Panc1 (cell line): ENCODE measurements at regions not wholly inside any gene's neighbourhood (a gene's known extent, or its start where the extent isn't known, plus 50 kb on each side); places are given as distances from the start of the nearest gene placed in this dataset.

Source experiments
- ATAC-seq: fragments of 200-7000 bp; cut with Tn5 transposase; 2 replicates; pipeline ENCODE4 v1.9.1; 2020; ENCODE audit warnings: mild to moderate bottlenecking, moderate library complexity
- BruUV-seq: library from RNA; stranded (reverse); fragments of 400-500 nt; replicated peaks from 2 replicates; lab custom pipeline; 2021; lab: Mats Ljungman, UMichigan
- CTCF ChIA-PET: fragments of 300-600 bp; sonication (Branson Sonifier 250); formaldehyde crosslinking; loops from one replicate; lab custom pipeline; 2022; ENCODE audit warnings: antibody characterized with exemption; lab: Charles Lee
- POLR2A ChIA-PET: fragments of 300-600 bp; sonication (Branson Sonifier 250); formaldehyde crosslinking; loops from one replicate; lab custom pipeline; 2022; ENCODE audit warnings: antibody characterized with exemption; lab: Charles Lee
- DNase-seq: peaks from one replicate; pipeline ENCODE4 v3.0.0-alpha.2; 2010; ENCODE audit warnings: low read depth, low spot score
- H3K27ac ChIP-seq: 2 replicates; pipeline ENCODE4 v1.5.1; 2011; ENCODE audit warnings: mild to moderate bottlenecking, low read length, inconsistent platforms
- H3K27me3 ChIP-seq: fragments of 200-500 bp; sonication (Bioruptor generic); 2 replicates; pipeline ENCODE4 v1.6.0; 2014; ENCODE audit warnings: low read length, inconsistent platforms; ENCODE audit not compliant: control insufficient read depth, insufficient read depth
- H3K36me3 ChIP-seq: fragments of 200-500 bp; sonication (Bioruptor generic); 2 replicates; pipeline ENCODE4 v1.5.1; 2014; ENCODE audit warnings: inconsistent platforms, mild to moderate bottlenecking, low read length, moderate library complexity; ENCODE audit not compliant: control insufficient read depth, insufficient read depth
- H3K4me1 ChIP-seq: 2 replicates; pipeline ENCODE4 v1.5.1; 2011; ENCODE audit warnings: inconsistent platforms, mild to moderate bottlenecking, low read length, moderate library complexity; ENCODE audit not compliant: control insufficient read depth, insufficient read depth
- H3K4me3 ChIP-seq, 2 experiments: 2 replicates each; pipeline ENCODE4 v1.5.1; 2011 to 2012; ENCODE audit warnings: low read depth in 2 of 2, low read length in 2 of 2, mild to moderate bottlenecking in 2 of 2, inconsistent platforms in 1 of 2, moderate library complexity in 1 of 2
- H3K9me3 ChIP-seq: fragments of 200-500 bp; sonication (Bioruptor generic); 2 replicates; pipeline ENCODE4 v1.5.1; 2014; ENCODE audit warnings: low read depth, mild to moderate bottlenecking, inconsistent platforms, low read length, moderate library complexity; ENCODE audit not compliant: control insufficient read depth, insufficient read depth
- POLR2AphosphoS5 ChIP-seq: IDR thresholded peaks from 2 replicates; pipeline ENCODE4 v1.6.1; 2012; ENCODE audit warnings: mild to moderate bottlenecking, low read depth, low read length, moderate library complexity
- SIN3A ChIP-seq: IDR thresholded peaks from 2 replicates; pipeline ENCODE4 v1.6.1; 2012; ENCODE audit warnings: low read depth, mild to moderate bottlenecking, low read length, moderate library complexity, borderline replicate concordance; ENCODE audit not compliant: insufficient read depth
- TCF7L2 ChIP-seq: IDR thresholded peaks from 2 replicates; pipeline ENCODE4 v1.6.1; 2011; ENCODE audit warnings: mild to moderate bottlenecking, low read depth, low read length, inconsistent platforms
- in situ Hi-C: cut with HindIII; loops from 2 replicates; pipeline ENCODE4 v1.10.0; 2016; ENCODE audit warnings: low sequenced_read_pairs, low pct_unique_long_range_greater_than_20kb
- intact Hi-C: fragments of 100-400 bp; cut with micrococcal nuclease; formaldehyde crosslinking; loops from one replicate; pipeline ENCODE4 v1.10.0; 2022; ENCODE audit not compliant: unreplicated experiment
- TF ChIP-seq, protein P1 (sequence below): fragments of 450-650 bp; IDR thresholded peaks from 2 replicates; pipeline ENCODE4 v1.5.1; 2017; ENCODE audit warnings: mild to moderate bottlenecking
- TF ChIP-seq, protein P2 (sequence below), 2 experiments: IDR thresholded peaks; 2 replicates each; pipeline ENCODE4 v1.6.1; 2011 to 2012; ENCODE audit warnings: low read depth in 2 of 2, control low read depth in 1 of 2, low read length in 1 of 2, mild to moderate bottlenecking in 1 of 2, moderate library complexity in 1 of 2; ENCODE audit not compliant: insufficient read depth in 1 of 2

GRCh38 chrX:138026211-138026610 lies 460.3 kb downstream of the ZIC3 start:
- intact Hi-C loops = loop anchor here (10.0 kb wide), 1 partner anchor 581 kb away; no protein-coding TSS in a partner anchor
- CTCF ChIA-PET = no interaction called here
- peak; percentile 53; the same call in 1 of the 2 replicates for ATAC-seq

DNA sequence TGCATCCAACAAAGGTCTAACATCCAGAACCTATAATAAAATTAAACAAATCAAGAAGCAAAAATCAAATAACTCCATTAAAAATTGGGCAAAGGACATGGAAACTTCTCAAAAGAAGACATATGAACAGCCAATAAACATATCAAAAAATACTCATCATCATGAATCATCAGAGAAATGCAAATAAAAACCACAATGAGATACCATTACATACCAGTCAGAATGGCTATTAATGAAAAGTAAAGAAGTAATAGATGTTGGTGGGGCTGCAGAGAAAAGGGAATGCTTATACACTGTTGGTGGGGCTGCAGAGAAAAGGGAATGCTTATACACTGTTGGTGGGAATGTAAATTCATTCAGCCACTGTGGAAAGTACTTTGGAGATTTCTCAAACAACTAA lies 465.8 kb downstream of the ZIC3 start:
- intact Hi-C loops (no loop called here), in situ Hi-C loops (no loop called here)
- H3K9me3 ChIP-seq = no peaks in the 10 kb centered on the region
- TF ChIP-seq POLR2AphosphoS5 (no peak), TCF7L2 (no peak), SIN3A (no peak)
- TF ChIP-seq, protein P1, sequence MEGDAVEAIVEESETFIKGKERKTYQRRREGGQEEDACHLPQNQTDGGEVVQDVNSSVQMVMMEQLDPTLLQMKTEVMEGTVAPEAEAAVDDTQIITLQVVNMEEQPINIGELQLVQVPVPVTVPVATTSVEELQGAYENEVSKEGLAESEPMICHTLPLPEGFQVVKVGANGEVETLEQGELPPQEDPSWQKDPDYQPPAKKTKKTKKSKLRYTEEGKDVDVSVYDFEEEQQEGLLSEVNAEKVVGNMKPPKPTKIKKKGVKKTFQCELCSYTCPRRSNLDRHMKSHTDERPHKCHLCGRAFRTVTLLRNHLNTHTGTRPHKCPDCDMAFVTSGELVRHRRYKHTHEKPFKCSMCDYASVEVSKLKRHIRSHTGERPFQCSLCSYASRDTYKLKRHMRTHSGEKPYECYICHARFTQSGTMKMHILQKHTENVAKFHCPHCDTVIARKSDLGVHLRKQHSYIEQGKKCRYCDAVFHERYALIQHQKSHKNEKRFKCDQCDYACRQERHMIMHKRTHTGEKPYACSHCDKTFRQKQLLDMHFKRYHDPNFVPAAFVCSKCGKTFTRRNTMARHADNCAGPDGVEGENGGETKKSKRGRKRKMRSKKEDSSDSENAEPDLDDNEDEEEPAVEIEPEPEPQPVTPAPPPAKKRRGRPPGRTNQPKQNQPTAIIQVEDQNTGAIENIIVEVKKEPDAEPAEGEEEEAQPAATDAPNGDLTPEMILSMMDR = no peak
- DNase-seq (no peak), ATAC-seq (no peak)
- H3K36me3 ChIP-seq = no peaks in the 10 kb centered on the region
- ChIA-PET CTCF (no interaction called here), POLR2A (no interaction called here)
- no TSS peak for BruUV-seq
- H3K4me1 ChIP-seq = no peaks in the 10 kb centered on the region
- no peak overlapping the region for H3K4me3 ChIP-seq
- no peak overlapping the region for H3K27ac ChIP-seq
- H3K27me3 ChIP-seq = no peaks in the 10 kb centered on the region

More at GRCh38 chrX:138026211-138026610, 460.3 kb downstream of the ZIC3 start:
- in situ Hi-C loops = no loop called here
- TF ChIP-seq SIN3A (no peak), TCF7L2 (no peak), POLR2AphosphoS5 (no peak)
- TF ChIP-seq, protein P1 = peak; percentile 62
- TF ChIP-seq, protein P2, sequence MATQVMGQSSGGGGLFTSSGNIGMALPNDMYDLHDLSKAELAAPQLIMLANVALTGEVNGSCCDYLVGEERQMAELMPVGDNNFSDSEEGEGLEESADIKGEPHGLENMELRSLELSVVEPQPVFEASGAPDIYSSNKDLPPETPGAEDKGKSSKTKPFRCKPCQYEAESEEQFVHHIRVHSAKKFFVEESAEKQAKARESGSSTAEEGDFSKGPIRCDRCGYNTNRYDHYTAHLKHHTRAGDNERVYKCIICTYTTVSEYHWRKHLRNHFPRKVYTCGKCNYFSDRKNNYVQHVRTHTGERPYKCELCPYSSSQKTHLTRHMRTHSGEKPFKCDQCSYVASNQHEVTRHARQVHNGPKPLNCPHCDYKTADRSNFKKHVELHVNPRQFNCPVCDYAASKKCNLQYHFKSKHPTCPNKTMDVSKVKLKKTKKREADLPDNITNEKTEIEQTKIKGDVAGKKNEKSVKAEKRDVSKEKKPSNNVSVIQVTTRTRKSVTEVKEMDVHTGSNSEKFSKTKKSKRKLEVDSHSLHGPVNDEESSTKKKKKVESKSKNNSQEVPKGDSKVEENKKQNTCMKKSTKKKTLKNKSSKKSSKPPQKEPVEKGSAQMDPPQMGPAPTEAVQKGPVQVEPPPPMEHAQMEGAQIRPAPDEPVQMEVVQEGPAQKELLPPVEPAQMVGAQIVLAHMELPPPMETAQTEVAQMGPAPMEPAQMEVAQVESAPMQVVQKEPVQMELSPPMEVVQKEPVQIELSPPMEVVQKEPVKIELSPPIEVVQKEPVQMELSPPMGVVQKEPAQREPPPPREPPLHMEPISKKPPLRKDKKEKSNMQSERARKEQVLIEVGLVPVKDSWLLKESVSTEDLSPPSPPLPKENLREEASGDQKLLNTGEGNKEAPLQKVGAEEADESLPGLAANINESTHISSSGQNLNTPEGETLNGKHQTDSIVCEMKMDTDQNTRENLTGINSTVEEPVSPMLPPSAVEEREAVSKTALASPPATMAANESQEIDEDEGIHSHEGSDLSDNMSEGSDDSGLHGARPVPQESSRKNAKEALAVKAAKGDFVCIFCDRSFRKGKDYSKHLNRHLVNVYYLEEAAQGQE (IDR thresholded peaks at IDR 0.05; ENCODE audit: insufficient read depth in 1 of 2, low read depth in 2 of 2, low read length in 1 of 2) = no peak
- no peak for DNase-seq
- H3K9me3 ChIP-seq = no peaks in the 10 kb centered on the region
- H3K4me1 ChIP-seq = no peaks in the 10 kb centered on the region
- H3K27ac ChIP-seq = no peak overlapping the region
- no peak overlapping the region for H3K4me3 ChIP-seq
- no peaks in the 10 kb centered on the region for H3K27me3 ChIP-seq
- no TSS peak for BruUV-seq
- H3K36me3 ChIP-seq = no peaks in the 10 kb centered on the region
- POLR2A ChIA-PET = no interaction called here
